Adrenal gland (tissue), 9 donors: ENCODE measurements at regions not wholly inside any gene's neighbourhood (a gene's known extent, or its start where the extent isn't known, plus 50 kb on each side); places are given as distances from the start of the nearest gene placed in this dataset.

Experiments
- DNase-seq, 7 donors: peaks; one replicate each; pipeline ENCODE4 v3.0.0-alpha.2; 2019 to 2020
- H3K27ac ChIP-seq, 5 donors: fragments of 200-600 bp; sonication (generic) in 4 of 5; 1 replicate in 3 of 5; 2 replicates in 2 of 5; pipeline versions ENCODE4 v1.5.1 to v1.8.0; 2016 to 2020; ENCODE audit warnings: mild to moderate bottlenecking in 1 of 5
- H3K27me3 ChIP-seq: fragments of 200-600 bp; 2 replicates; pipeline ENCODE4 v1.8.0; 2021
- H3K36me3 ChIP-seq, 2 donors: fragments of 200-600 bp; replicated peaks in 1 of 2; 1 replicate in 1 of 2; 2 replicates in 1 of 2; pipeline versions ENCODE4 v1.5.1 to v1.8.0; 2018 to 2022
- H3K4me1 ChIP-seq, 2 donors: fragments of 200-600 bp; replicated peaks in 1 of 2; 1 replicate in 1 of 2; 2 replicates in 1 of 2; pipeline versions ENCODE4 v1.5.1 to v1.8.0; 2018 to 2021
- H3K4me3 ChIP-seq, 4 donors: fragments of 200-600 bp; sonication (generic) in 3 of 4; one replicate each; pipeline ENCODE4 v1.5.1; 2016 to 2018
- H3K9me3 ChIP-seq, 3 donors: fragments of 200-600 bp; sonication (generic) in 1 of 3; replicated peaks in 1 of 3; 1 replicate in 2 of 3; 2 replicates in 1 of 3; pipeline versions ENCODE4 v1.5.1 to v1.8.0; 2016 to 2021
- CTCF ChIP-seq, 6 experiments: fragments of 450-650 bp in 4 of 6; fragments of 200-600 bp in 2 of 6; sonication (generic) in 1 of 6; IDR thresholded peaks; 1 replicate in 5 of 6; 2 replicates in 1 of 6; pipeline versions ENCODE4 v1.5.1 to v1.8.0; 2016 to 2021; ENCODE audit warnings: antibody characterized with exemption in 6 of 6, mild to moderate bottlenecking in 2 of 6, moderate library complexity in 1 of 6
- POLR2A ChIP-seq, 2 donors: fragments of 450-650 bp; IDR thresholded peaks; one replicate each; pipeline ENCODE4 v1.6.1; 2017; ENCODE audit warnings: antibody characterized with exemption in 2 of 2, mild to moderate bottlenecking in 2 of 2, moderate library complexity in 1 of 2
- WGBS, 4 donors: extraction: QIAGEN DNeasy Blood & Tissue Kit in 2 of 4; methylation state at CpG; one replicate each; pipeline versions ENCODE4 v1.1.5 to v1.1.7; 2013 to 2017; 5-methylcytosine and 5-hydroxymethylcytosine counted together
- intact Hi-C, 2 donors: fragments of 100-400 bp; cut with DNase I; formaldehyde crosslinking; loops; one replicate each; pipeline versions ENCODE4 v1.14.1 to v1.15.0; 2022 to 2023
- donor health status: healthy with polysubstance abuse.
- donor health status: Bipolar disorder and iron deficiency.
- donor health status: DM: yes; HTN: yes; CAD: no.
- donor health status: DM: no; HTN: no; CAD: no.
- donor health status: DM: no; HTN: no; CAD: no.

- H3K9me3 ChIP-seq: no peaks in the 10 kb centered on the region
- intact Hi-C loops: no loop called here
- DNase-seq: no peak
- no peak overlapping the region for H3K4me3 ChIP-seq
- H3K36me3 ChIP-seq: no peaks in the 10 kb centered on the region
- H3K27me3 ChIP-seq: peaks cover 21% of the 10 kb centered on the region
- H3K4me1 ChIP-seq: no peaks in the 10 kb centered on the region
- no peak overlapping the region for H3K27ac ChIP-seq
- WGBS, 4 donors: 85 to 93% (median 92%) methylated on average over 17 to 20 of the region's 20 CpGs
- no peak for TF ChIP-seq CTCF (IDR thresholded peaks at IDR 0.05)
- TF ChIP-seq POLR2A (IDR thresholded peaks at IDR 0.05): no peak
Observed at GRCh38 chr20:62527781-62528180, 52.0 kb upstream of the GATA5 start.

GRCh38 chr20:62528983-62529891, 53.4 kb upstream of the GATA5 start:
- 72 to 82% (median 77%) methylated on average over 21 to 25 of the region's 25 CpGs for WGBS, 4 donors
- intact Hi-C loops: no loop called here
- Histone ChIP-seq H3K27ac (no peak overlapping the region), H3K27me3 (peaks cover 21% of the 10 kb centered on the region), H3K36me3 (no peaks in the 10 kb centered on the region), H3K4me1 (no peaks in the 10 kb centered on the region), H3K9me3 (no peaks in the 10 kb centered on the region), H3K4me3 (no peak overlapping the region)
- TF ChIP-seq CTCF (IDR thresholded peaks at IDR 0.05) (no peak), POLR2A (IDR thresholded peaks at IDR 0.05) (no peak)
- no peak for DNase-seq

GRCh38 chr20:62529896-62530642, 54.3 kb upstream of the GATA5 start:
- Histone ChIP-seq H3K27me3 (peaks cover 17% of the 10 kb centered on the region), H3K4me3 (no peak overlapping the region), H3K36me3 (no peaks in the 10 kb centered on the region), H3K4me1 (no peaks in the 10 kb centered on the region), H3K27ac (no peak overlapping the region), H3K9me3 (no peaks in the 10 kb centered on the region)
- 44 to 57% (median 54%) methylated on average over 15 to 25 of the region's 25 CpGs for WGBS, 4 donors
- peak in 4 of 7 donors; percentile 26 to 66 (median 49) for DNase-seq
- intact Hi-C loops: no loop called here
- TF ChIP-seq POLR2A (IDR thresholded peaks at IDR 0.05) (no peak), CTCF (IDR thresholded peaks at IDR 0.05) (no peak)

GRCh38 chr20:62530643-62531032, 54.8 kb upstream of the GATA5 start:
- Histone ChIP-seq H3K27ac (no peak overlapping the region), H3K9me3 (no peaks in the 10 kb centered on the region), H3K4me1 (no peaks in the 10 kb centered on the region), H3K4me3 (no peak overlapping the region), H3K36me3 (no peaks in the 10 kb centered on the region), H3K27me3 (peaks cover 11% of the 10 kb centered on the region)
- intact Hi-C loops: no loop called here
- no peak for DNase-seq
- TF ChIP-seq CTCF (IDR thresholded peaks at IDR 0.05): no peak
- TF ChIP-seq POLR2A (IDR thresholded peaks at IDR 0.05): no peak
- WGBS, 4 donors: 88 to 97% (median 93%) methylated on average over 12 to 16 of the region's 16 CpGs
